ENCODE measurements at regions not wholly inside any gene's neighbourhood (a gene's known extent, or its start where the extent isn't known, plus 50 kb on each side); places are given as distances from the start of the nearest gene placed in this dataset.

- CTCF ChIA-PET = no interaction called here
- POLR2A ChIA-PET = no interaction called here
- TF ChIP-seq NFRKB (IDR thresholded peaks at IDR 0.05) = no peak
- TF ChIP-seq ZNF384 (IDR thresholded peaks at IDR 0.05) = no peak
- no peak for TF ChIP-seq HDGF (IDR thresholded peaks at IDR 0.05; ENCODE audit: borderline replicate concordance)
- no peak for TF ChIP-seq TARDBP (IDR thresholded peaks at IDR 0.05)
- no peak for TF ChIP-seq FOXM1 (IDR thresholded peaks at IDR 0.05; ENCODE audit: borderline replicate concordance)
- TF ChIP-seq FOXA1 (IDR thresholded peaks at IDR 0.05) = no peak
- no peak for TF ChIP-seq ELF4 (IDR thresholded peaks at IDR 0.05)
- no peak for TF ChIP-seq SP1 (IDR thresholded peaks at IDR 0.05)
- no peak for TF ChIP-seq FOXK2 (IDR thresholded peaks at IDR 0.05)
- no peak for TF ChIP-seq SUZ12 (IDR thresholded peaks at IDR 0.05)
- no peak for TF ChIP-seq CTBP1 (IDR thresholded peaks at IDR 0.05; ENCODE audit: borderline replicate concordance)
- no peak for TF ChIP-seq ARNT (IDR thresholded peaks at IDR 0.05)
- TF ChIP-seq LEF1 (IDR thresholded peaks at IDR 0.05; ENCODE audit: borderline replicate concordance) = no peak
- TF ChIP-seq L3MBTL2 (conservative IDR thresholded peaks at IDR 0.05) = no peak
- TF ChIP-seq, protein P1, sequence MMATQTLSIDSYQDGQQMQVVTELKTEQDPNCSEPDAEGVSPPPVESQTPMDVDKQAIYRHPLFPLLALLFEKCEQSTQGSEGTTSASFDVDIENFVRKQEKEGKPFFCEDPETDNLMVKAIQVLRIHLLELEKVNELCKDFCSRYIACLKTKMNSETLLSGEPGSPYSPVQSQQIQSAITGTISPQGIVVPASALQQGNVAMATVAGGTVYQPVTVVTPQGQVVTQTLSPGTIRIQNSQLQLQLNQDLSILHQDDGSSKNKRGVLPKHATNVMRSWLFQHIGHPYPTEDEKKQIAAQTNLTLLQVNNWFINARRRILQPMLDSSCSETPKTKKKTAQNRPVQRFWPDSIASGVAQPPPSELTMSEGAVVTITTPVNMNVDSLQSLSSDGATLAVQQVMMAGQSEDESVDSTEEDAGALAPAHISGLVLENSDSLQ (IDR thresholded peaks at IDR 0.05) = no peak
- DNase-seq (ENCODE audit: extremely low spot score) = no peak
Measured at GRCh38 chr6:144400321-144400720, 115.2 kb downstream of the UTRN start.

DNA sequence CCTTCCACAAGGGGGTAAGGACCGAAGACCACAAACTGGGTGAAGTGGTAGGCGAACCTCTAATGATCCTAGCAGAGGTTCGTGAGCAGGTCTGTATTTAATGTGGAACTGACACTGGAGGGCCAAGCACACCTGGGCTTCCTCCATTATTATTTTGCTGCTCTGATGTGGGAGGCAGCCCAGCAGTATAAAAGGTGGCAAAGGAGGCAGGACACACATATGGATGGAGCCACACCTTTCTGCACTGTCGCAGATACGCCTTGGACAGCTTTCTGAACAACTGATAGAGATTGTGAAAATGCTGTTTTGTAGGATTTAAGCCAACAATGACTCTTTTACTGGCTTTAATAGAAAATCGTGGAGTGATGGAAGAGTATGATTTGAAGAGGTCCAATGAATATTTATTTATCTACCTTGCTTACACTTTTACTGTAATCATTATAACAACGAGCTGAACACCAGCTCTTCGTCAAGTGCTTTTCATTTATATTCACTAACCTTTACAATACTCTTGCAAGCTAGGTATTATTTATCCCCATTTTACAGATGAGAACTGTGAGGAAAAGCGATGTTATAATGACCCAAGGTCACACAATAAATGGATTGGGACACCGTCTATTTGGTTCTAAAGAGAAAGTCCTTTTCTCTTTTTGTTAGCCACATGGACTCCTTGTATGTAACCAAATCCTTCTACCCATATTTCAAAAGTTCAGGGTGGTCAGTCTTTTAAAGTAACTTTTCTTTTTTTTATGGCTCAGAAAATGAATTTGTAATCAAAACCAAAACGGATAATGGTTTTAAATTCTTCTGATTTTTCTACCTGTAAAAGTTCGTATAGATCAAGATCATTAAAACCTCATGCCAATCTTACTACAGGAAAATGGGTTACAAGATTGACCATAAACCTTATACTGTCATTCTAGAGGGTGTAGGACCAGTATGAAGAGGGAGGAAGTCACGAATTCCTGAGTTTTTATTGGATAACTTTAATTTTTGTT is 116.9 kb downstream of the UTRN start:
- TF ChIP-seq ZNF384 (IDR thresholded peaks at IDR 0.05) = no peak
- TF ChIP-seq SP1 (IDR thresholded peaks at IDR 0.05) = no peak
- no peak for TF ChIP-seq SUZ12 (IDR thresholded peaks at IDR 0.05)
- TF ChIP-seq NFRKB (IDR thresholded peaks at IDR 0.05) = no peak
- TF ChIP-seq, protein P1 (IDR thresholded peaks at IDR 0.05) = no peak
- TF ChIP-seq TARDBP (IDR thresholded peaks at IDR 0.05) = no peak
- no peak for TF ChIP-seq LEF1 (IDR thresholded peaks at IDR 0.05; ENCODE audit: borderline replicate concordance)
- TF ChIP-seq L3MBTL2 (conservative IDR thresholded peaks at IDR 0.05) = no peak
- no peak for TF ChIP-seq CTBP1 (IDR thresholded peaks at IDR 0.05; ENCODE audit: borderline replicate concordance)
- TF ChIP-seq ELF4 (IDR thresholded peaks at IDR 0.05) = no peak
- TF ChIP-seq HDGF (IDR thresholded peaks at IDR 0.05; ENCODE audit: borderline replicate concordance) = no peak
- no peak for TF ChIP-seq ARNT (IDR thresholded peaks at IDR 0.05)
- no peak for TF ChIP-seq BHLHE40 (IDR thresholded peaks at IDR 0.05; ENCODE audit: borderline replicate concordance)
- TF ChIP-seq FOXK2 (IDR thresholded peaks at IDR 0.05) = no peak
- no peak for TF ChIP-seq FOXM1 (IDR thresholded peaks at IDR 0.05; ENCODE audit: borderline replicate concordance)
- no peak for TF ChIP-seq FOXA1 (IDR thresholded peaks at IDR 0.05)
- CTCF ChIA-PET = no interaction called here
- no peak for DNase-seq (ENCODE audit: extremely low spot score)
- POLR2A ChIA-PET = no interaction called here

DNA sequence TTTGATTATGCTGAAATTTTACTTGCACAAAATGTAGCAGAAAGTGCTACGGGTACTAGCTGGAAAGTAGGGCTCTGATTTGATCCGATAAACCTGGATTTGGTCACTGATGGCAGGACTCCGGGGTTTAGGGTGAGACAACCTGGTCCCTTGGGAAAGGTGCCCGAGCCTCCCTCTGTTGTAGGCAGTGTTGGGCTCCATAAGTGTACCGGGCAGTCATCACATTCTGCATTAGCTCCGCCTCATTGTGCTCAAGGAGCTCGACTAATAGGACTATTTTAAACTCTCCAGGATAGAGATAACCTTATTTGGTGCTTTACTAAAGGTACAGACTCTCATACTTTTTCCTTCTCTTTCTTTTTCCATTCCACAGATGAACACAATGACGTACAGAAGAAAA is 117.6 kb downstream of the UTRN start:
- CTCF ChIA-PET = no interaction called here
- no peak for DNase-seq (ENCODE audit: extremely low spot score)
- POLR2A ChIA-PET = no interaction called here
- TF ChIP-seq SP1 (IDR thresholded peaks at IDR 0.05) = no peak
- no peak for TF ChIP-seq L3MBTL2 (conservative IDR thresholded peaks at IDR 0.05)
- TF ChIP-seq LEF1 (IDR thresholded peaks at IDR 0.05; ENCODE audit: borderline replicate concordance) = no peak
- no peak for TF ChIP-seq ZNF384 (IDR thresholded peaks at IDR 0.05)
- TF ChIP-seq HDGF (IDR thresholded peaks at IDR 0.05; ENCODE audit: borderline replicate concordance) = no peak
- TF ChIP-seq FOXM1 (IDR thresholded peaks at IDR 0.05; ENCODE audit: borderline replicate concordance) = no peak
- TF ChIP-seq CTBP1 (IDR thresholded peaks at IDR 0.05; ENCODE audit: borderline replicate concordance) = no peak
- TF ChIP-seq NFRKB (IDR thresholded peaks at IDR 0.05) = no peak
- TF ChIP-seq BHLHE40 (IDR thresholded peaks at IDR 0.05; ENCODE audit: borderline replicate concordance) = no peak
- no peak for TF ChIP-seq ELF4 (IDR thresholded peaks at IDR 0.05)
- no peak for TF ChIP-seq SUZ12 (IDR thresholded peaks at IDR 0.05)
- no peak for TF ChIP-seq ARNT (IDR thresholded peaks at IDR 0.05)
- TF ChIP-seq, protein P1 (IDR thresholded peaks at IDR 0.05) = no peak
- no peak for TF ChIP-seq TARDBP (IDR thresholded peaks at IDR 0.05)

GRCh38 chr6:144405163-144405562 is 120.0 kb downstream of the UTRN start:
- TF ChIP-seq CTBP1 (IDR thresholded peaks at IDR 0.05; ENCODE audit: borderline replicate concordance) (no peak), FOXK2 (IDR thresholded peaks at IDR 0.05) (no peak), FOXM1 (IDR thresholded peaks at IDR 0.05; ENCODE audit: borderline replicate concordance) (no peak), L3MBTL2 (conservative IDR thresholded peaks at IDR 0.05) (no peak), ZNF384 (IDR thresholded peaks at IDR 0.05) (no peak), TARDBP (IDR thresholded peaks at IDR 0.05) (no peak), ARNT (IDR thresholded peaks at IDR 0.05) (no peak), BHLHE40 (IDR thresholded peaks at IDR 0.05; ENCODE audit: borderline replicate concordance) (no peak), NFRKB (IDR thresholded peaks at IDR 0.05) (no peak), SP1 (IDR thresholded peaks at IDR 0.05) (no peak), LEF1 (IDR thresholded peaks at IDR 0.05; ENCODE audit: borderline replicate concordance) (no peak), ELF4 (IDR thresholded peaks at IDR 0.05) (no peak), SUZ12 (IDR thresholded peaks at IDR 0.05) (no peak), FOXA1 (IDR thresholded peaks at IDR 0.05) (no peak)
- TF ChIP-seq, protein P1 (IDR thresholded peaks at IDR 0.05) = no peak
- CTCF ChIA-PET = no interaction called here
- no peak for DNase-seq (ENCODE audit: extremely low spot score)
- POLR2A ChIA-PET = no interaction called here

- TF ChIP-seq FOXK2 (IDR thresholded peaks at IDR 0.05) (no peak), FOXA1 (IDR thresholded peaks at IDR 0.05) (no peak), L3MBTL2 (conservative IDR thresholded peaks at IDR 0.05) (no peak), BHLHE40 (IDR thresholded peaks at IDR 0.05; ENCODE audit: borderline replicate concordance) (no peak), CTBP1 (IDR thresholded peaks at IDR 0.05; ENCODE audit: borderline replicate concordance) (no peak), NFRKB (IDR thresholded peaks at IDR 0.05) (no peak), HDGF (IDR thresholded peaks at IDR 0.05; ENCODE audit: borderline replicate concordance) (no peak), TARDBP (IDR thresholded peaks at IDR 0.05) (no peak), ELF4 (IDR thresholded peaks at IDR 0.05) (no peak), ZNF384 (IDR thresholded peaks at IDR 0.05) (no peak), LEF1 (IDR thresholded peaks at IDR 0.05; ENCODE audit: borderline replicate concordance) (no peak), ARNT (IDR thresholded peaks at IDR 0.05) (no peak), FOXM1 (IDR thresholded peaks at IDR 0.05; ENCODE audit: borderline replicate concordance) (no peak), SUZ12 (IDR thresholded peaks at IDR 0.05) (no peak), SP1 (IDR thresholded peaks at IDR 0.05) (no peak)
- TF ChIP-seq, protein P1 (IDR thresholded peaks at IDR 0.05) = no peak
- CTCF ChIA-PET = no interaction called here
- no peak for DNase-seq (ENCODE audit: extremely low spot score)
- POLR2A ChIA-PET = no interaction called here
Measured at GRCh38 chr6:144406796-144407195, 121.7 kb downstream of the UTRN start.
